GM12878 (cell line): ENCODE measurements at regions not wholly inside any gene's neighbourhood (a gene's known extent, or its start where the extent isn't known, plus 50 kb on each side); places are given as distances from the start of the nearest gene placed in this dataset.

Experiments used
- ATAC-seq: fragments of 200-7000 bp; cut with Tn5 transposase; 3 replicates; pipeline ENCODE4 v1.9.1; 2020; ENCODE audit warnings: mild to moderate bottlenecking, moderate library complexity
- BruUV-seq: library from RNA; stranded (reverse); fragments of 400-500 nt; replicated peaks from 2 replicates; lab custom pipeline; 2021; lab: Mats Ljungman, UMichigan
- CTCF ChIA-PET: fragments of 300-600 bp; sonication (Branson Sonifier 250); formaldehyde crosslinking; extraction: SDS; loops from one replicate; lab custom pipeline; 2021; ENCODE audit warnings: inconsistent platforms; lab: Yijun Ruan, JAX
- POLR2A ChIA-PET: fragments of 350-600 bp; formaldehyde crosslinking; extraction: SDS; loops from one replicate; lab custom pipeline; 2021; ENCODE audit warnings: inconsistent platforms; lab: Charles Lee
- RAD21 ChIA-PET: fragments of 300-600 bp; sonication (Branson Sonifier 250); formaldehyde crosslinking; loops from one replicate; lab custom pipeline; 2023; ENCODE audit warnings: antibody characterized with exemption; ENCODE audit not compliant: unreplicated experiment; lab: Charles Lee
- SMC1A ChIA-PET: fragments of 300-600 bp; sonication (Branson Sonifier 250); formaldehyde crosslinking; loops from one replicate; lab custom pipeline; 2023; ENCODE audit not compliant: unreplicated experiment, uncharacterized antibody; lab: Charles Lee
- DNase-seq: peaks from one replicate; pipeline ENCODE4 v3.0.0-alpha.2; 2011; ENCODE audit warnings: low read depth, low spot score
- FAIRE-seq: peaks from 3 replicates; lab custom pipeline; 2011; peaks lifted over from hg19 to GRCh38; lab: Jason Lieb, UNC
- H2AFZ ChIP-seq: 2 replicates; pipeline ENCODE4 v1.6.0; 2011; ENCODE audit warnings: low read depth, low read length, control low read depth; ENCODE audit not compliant: control insufficient read depth
- H3K27ac ChIP-seq: 2 replicates; pipeline ENCODE4 v1.5.1; 2011; ENCODE audit warnings: control low read depth; ENCODE audit not compliant: control insufficient read depth, insufficient read depth
- H3K27me3 ChIP-seq, 2 experiments: replicated peaks in 1 of 2; 2 replicates each; pipeline versions ENCODE4 v1.6.0 to v1.6.1; 2011; ENCODE audit warnings: low read length in 1 of 2; ENCODE audit not compliant: control insufficient read depth in 2 of 2, insufficient read depth in 2 of 2
- H3K36me3 ChIP-seq, 2 experiments: 2 replicates each; pipeline ENCODE4 v1.5.1; 2011; ENCODE audit warnings: low read length in 1 of 2; ENCODE audit not compliant: control insufficient read depth in 2 of 2, insufficient read depth in 2 of 2
- H3K4me1 ChIP-seq: 2 replicates; pipeline ENCODE4 v1.6.1; 2011; ENCODE audit warnings: mild to moderate bottlenecking, low read length, moderate library complexity, mixed read lengths; ENCODE audit not compliant: control insufficient read depth, insufficient read depth
- H3K4me2 ChIP-seq: 2 replicates; pipeline ENCODE4 v1.6.0; 2011; ENCODE audit warnings: control low read depth; ENCODE audit not compliant: control insufficient read depth, insufficient read depth
- H3K4me3 ChIP-seq: fragments of 200-600 bp; sonication (generic); 2 replicates; pipeline ENCODE4 v1.5.1; 2016
- H3K79me2 ChIP-seq: 2 replicates; pipeline ENCODE4 v1.6.0; 2011; ENCODE audit warnings: low read length; ENCODE audit not compliant: control insufficient read depth, insufficient read depth
- H3K9ac ChIP-seq: 2 replicates; pipeline ENCODE4 v1.8.0; 2011; ENCODE audit warnings: low read length, control low read depth, mixed read lengths; ENCODE audit not compliant: control insufficient read depth, insufficient read depth
- H3K9me3 ChIP-seq: replicated peaks from 3 replicates; pipeline ENCODE4 v1.5.1; 2011; ENCODE audit warnings: mild to moderate bottlenecking, low read length; ENCODE audit not compliant: control insufficient read depth, insufficient read depth
- H4K20me1 ChIP-seq: 2 replicates; pipeline ENCODE4 v1.6.0; 2011; ENCODE audit not compliant: control insufficient read depth, insufficient read depth
- ATF7 ChIP-seq: fragments of 450-650 bp; IDR thresholded peaks from 2 replicates; pipeline ENCODE4 v1.6.1; 2016; ENCODE audit warnings: low read depth, mild to moderate bottlenecking
- BCLAF1 ChIP-seq: fragments of 450-650 bp; IDR thresholded peaks from 2 replicates; pipeline ENCODE4 v1.6.1; 2017; ENCODE audit warnings: antibody characterized with exemption, mild to moderate bottlenecking, moderate library complexity
- CUX1 ChIP-seq: IDR thresholded peaks from 2 replicates; pipeline ENCODE4 v1.6.1; 2012; ENCODE audit warnings: improper control_type of control experiment, low read depth, low read length; ENCODE audit not compliant: insufficient replicate concordance
- EP300 ChIP-seq, 2 experiments: fragments of 150-350 bp in 1 of 2; IDR thresholded peaks; 2 replicates each; pipeline ENCODE4 v1.6.1; 2011 to 2012; ENCODE audit warnings: low read depth in 2 of 2, low read length in 2 of 2, borderline replicate concordance in 1 of 2, improper control_type of control experiment in 1 of 2, inconsistent platforms in 1 of 2; ENCODE audit not compliant: control insufficient read depth in 1 of 2
- FOXM1 ChIP-seq: IDR thresholded peaks from 2 replicates; pipeline ENCODE4 v1.6.1; 2012; ENCODE audit warnings: low read depth, mild to moderate bottlenecking, inconsistent platforms, low read length, moderate library complexity
- IRF4 ChIP-seq: IDR thresholded peaks from 2 replicates; pipeline ENCODE4 v1.6.1; 2011; ENCODE audit warnings: low read depth, low read length
- NR2C2 ChIP-seq: IDR thresholded peaks from 2 replicates; pipeline ENCODE4 v1.6.1; 2011; ENCODE audit warnings: borderline replicate concordance, low read depth; ENCODE audit not compliant: control insufficient read depth, insufficient read length
- RBBP5 ChIP-seq: fragments of 200-600 bp; sonication (generic); conservative IDR thresholded peaks from 2 replicates; pipeline ENCODE4 v1.6.1; 2016
- RFX5 ChIP-seq: IDR thresholded peaks from 2 replicates; pipeline ENCODE4 v1.6.1; 2011; ENCODE audit warnings: low read depth, low read length, improper control_type of control experiment
- ZBED1 ChIP-seq: IDR thresholded peaks from 2 replicates; pipeline ENCODE4 v1.6.1; 2016; ENCODE audit warnings: borderline replicate concordance
- ZNF217 ChIP-seq: fragments of 450-650 bp; IDR thresholded peaks from 2 replicates; pipeline ENCODE4 v1.6.1; 2017; ENCODE audit warnings: antibody characterized with exemption, mild to moderate bottlenecking
- WGBS: methylation state at CpG from one replicate; pipeline ENCODE4 v1.1.6; 2016; ENCODE audit warnings: low lambda C conversion rate; ENCODE audit not compliant: insufficient replicate concordance, insufficient coverage; ENCODE audit errors: missing lambda C conversion rate; 5-methylcytosine and 5-hydroxymethylcytosine counted together
- in situ Hi-C: fragments of 300-500 bp; cut with MboI; formaldehyde crosslinking; loops from 9 replicates; pipeline ENCODE4 v1.14.3; 2018; ENCODE audit warnings: mixed read lengths
- intact Hi-C: fragments of 100-400 bp; cut with micrococcal nuclease; formaldehyde crosslinking; loops from one replicate; pipeline ENCODE4 v1.14.2; 2022; ENCODE audit not compliant: unreplicated experiment

- DNase-seq (no peak), FAIRE-seq (no peak), ATAC-seq (no peak)
- Histone ChIP-seq H2AFZ (no peak overlapping the region), H3K27me3 (peaks cover 5 to 11% of the 10 kb centered on the region in 2 experiments; a peak in 2 of 4 replicates), H3K27ac (no peak overlapping the region), H4K20me1 (no peaks in the 10 kb centered on the region), H3K4me2 (no peak overlapping the region), H3K4me3 (no peak overlapping the region), H3K9ac (no peak overlapping the region), H3K9me3 (no peaks in the 10 kb centered on the region), H3K36me3 (no peaks in the 10 kb centered on the region), H3K79me2 (no peaks in the 10 kb centered on the region), H3K4me1 (no peaks in the 10 kb centered on the region)
- intact Hi-C loops, result no loop called here
- WGBS, result 15% methylated on average over 6 of the region's 6 CpGs
- no peak for TF ChIP-seq NR2C2
- no peak for TF ChIP-seq ZNF217
- TF ChIP-seq IRF4, result no peak
- TF ChIP-seq ATF7, result no peak
- TF ChIP-seq EP300 (IDR thresholded peaks at IDR 0.05; ENCODE audit: borderline replicate concordance in 1 of 2, control insufficient read depth in 1 of 2, low read depth in 2 of 2, low read length in 2 of 2), result no peak
- TF ChIP-seq RFX5, result no peak
- TF ChIP-seq BCLAF1, result no peak
- TF ChIP-seq FOXM1, result no peak
- no peak for TF ChIP-seq CUX1
- TF ChIP-seq ZBED1, result no peak
- no peak for TF ChIP-seq RBBP5
- ChIA-PET SMC1A (no interaction called here), CTCF (interaction anchor here (0.6 to 1.5 kb wide), 2 partner anchors 79 to 108 kb away, joined by 3 to 4 read pairs; no protein-coding TSS in a partner anchor), POLR2A (interaction anchor here (0.8 kb wide), 1 partner anchor 79 kb away, joined by 3 read pairs; no protein-coding TSS in a partner anchor), RAD21 (no interaction called here)
- in situ Hi-C loops, result no loop called here
- no TSS peak for BruUV-seq
These were observed 80.8 kb upstream of the PAX2 start for GRCh38 chr10:100664316-100665149.
